ENCODE measurements at regions not wholly inside any gene's neighbourhood (a gene's known extent, or its start where the extent isn't known, plus 50 kb on each side); places are given as distances from the start of the nearest gene placed in this dataset.
"Not testable (repeated sequence)": the region's sequence is repeated elsewhere in the genome, so short reads cannot be mapped to it uniquely, and the experiment has no call there.

DNA sequence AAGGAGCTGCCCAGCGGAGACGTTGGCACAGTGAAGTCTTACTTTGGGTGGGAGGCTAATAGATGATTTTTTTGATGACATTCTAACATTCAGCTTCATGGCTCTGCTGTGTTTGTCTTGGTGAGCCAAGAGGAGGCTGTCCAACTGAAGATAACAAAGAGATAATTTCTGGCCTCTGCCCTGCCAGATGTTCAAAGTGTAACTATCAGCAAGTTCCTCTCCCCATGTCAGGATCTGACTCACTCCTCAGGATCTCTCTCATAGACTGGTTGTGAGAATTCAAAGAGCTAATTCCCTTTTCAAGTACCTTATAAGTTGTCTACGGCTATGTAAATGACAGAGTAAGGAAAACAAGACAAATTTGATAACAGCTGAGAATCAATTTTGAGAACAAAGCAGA is 1340.9 kb downstream of the XPNPEP1 start:
- in situ Hi-C loops (cut with MboI; ENCODE audit: low sequenced_read_pairs): no loop called here

DNA sequence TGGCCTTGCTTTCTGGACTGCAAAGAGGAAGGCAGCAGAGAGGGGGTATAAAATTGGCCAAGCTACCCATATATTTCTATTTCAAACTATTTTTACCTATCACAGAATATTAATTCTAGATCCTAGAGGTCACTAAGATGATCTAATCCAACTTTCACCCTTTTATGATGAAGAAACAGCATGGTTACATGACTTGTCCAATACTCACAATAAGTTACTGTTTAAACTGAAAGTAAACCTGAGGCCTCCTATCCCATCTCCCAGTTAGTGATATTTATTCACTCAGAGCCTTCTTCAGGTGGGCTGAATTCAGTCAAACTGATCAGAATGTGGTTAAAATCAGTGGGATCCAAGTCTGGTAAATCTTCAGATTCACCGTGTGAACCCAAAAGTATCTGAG is 1345.1 kb downstream of the XPNPEP1 start:
- in situ Hi-C loops (cut with MboI; ENCODE audit: low sequenced_read_pairs): no loop called here

DNA sequence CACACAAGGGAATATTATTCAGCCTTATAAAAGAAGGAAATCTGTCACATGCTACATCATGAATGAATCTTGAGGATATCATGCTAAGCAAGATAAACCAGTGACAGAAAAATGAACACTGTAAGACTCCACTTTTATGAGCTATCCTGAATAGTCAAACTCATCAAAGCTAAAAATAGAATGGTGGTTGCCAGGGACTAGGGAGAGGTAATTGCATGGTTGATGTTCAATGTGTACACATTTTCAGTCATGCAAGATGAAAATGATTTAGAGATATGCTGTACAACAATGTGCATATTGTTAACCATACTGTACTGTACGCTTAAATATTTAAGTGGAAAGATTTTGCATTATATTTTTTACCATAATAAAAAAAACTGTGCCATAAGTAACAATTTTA is 1349.1 kb downstream of the XPNPEP1 start:
- in situ Hi-C loops (cut with MboI; ENCODE audit: low sequenced_read_pairs): no loop called here

DNA sequence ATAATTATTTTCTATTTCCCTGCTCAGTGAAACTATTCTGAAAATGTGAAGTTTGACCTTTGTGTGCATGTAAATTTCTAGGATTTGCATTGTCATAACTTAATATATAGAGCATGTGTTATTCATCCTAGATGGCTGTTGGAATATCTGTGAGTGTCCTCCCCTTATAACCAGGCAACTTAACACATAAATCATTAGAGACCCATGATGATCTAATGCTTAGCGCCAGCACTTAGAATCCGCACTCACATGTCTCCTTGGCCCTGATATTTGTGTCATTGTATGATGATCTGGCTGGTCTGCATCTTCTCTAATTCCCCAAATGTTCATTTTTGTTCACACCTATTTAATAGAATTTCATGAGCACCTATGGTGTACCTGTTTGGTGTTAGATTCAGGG is 1354.5 kb downstream of the XPNPEP1 start:
- in situ Hi-C loops (cut with MboI; ENCODE audit: low sequenced_read_pairs): no loop called here

DNA sequence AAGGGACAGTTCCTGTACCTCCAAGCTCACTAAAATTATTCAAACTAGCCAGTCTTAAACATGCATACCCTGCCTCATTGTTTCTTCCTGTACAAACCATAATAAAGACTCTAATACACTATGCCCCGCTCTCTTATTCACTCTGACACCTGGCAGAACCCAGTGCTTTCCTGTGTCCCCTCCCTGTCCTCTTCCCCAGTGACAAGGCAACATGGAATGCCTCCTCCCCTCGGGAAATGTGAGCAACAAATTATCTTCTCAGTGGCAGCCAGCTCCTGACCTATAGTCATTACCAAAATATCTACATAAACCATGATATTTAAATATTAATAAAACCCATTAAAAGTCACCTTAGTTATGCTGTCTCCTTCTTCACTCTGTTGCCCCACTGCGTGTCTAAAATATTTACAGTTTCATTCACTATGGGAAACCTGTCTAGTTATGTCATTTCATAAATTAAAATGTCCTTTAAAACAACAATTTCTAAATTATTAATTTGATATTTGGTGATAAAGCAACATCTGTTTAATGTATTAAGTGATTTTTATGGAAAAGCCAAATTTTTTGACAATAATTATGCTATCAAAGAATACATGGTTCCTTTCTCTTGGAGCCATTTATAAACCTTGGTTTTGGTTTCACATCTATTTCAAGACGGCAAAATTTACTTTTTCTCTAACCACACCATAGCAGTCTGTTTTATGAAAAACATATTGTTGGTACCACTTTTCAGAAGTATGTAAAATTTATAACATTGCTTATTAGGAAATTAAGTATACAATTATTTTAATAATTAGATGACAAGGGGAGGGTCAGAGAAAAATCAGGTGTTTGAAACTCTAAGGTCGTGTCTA is 1355.2 kb downstream of the XPNPEP1 start:
- in situ Hi-C loops (cut with MboI; ENCODE audit: low sequenced_read_pairs): no loop called here

DNA sequence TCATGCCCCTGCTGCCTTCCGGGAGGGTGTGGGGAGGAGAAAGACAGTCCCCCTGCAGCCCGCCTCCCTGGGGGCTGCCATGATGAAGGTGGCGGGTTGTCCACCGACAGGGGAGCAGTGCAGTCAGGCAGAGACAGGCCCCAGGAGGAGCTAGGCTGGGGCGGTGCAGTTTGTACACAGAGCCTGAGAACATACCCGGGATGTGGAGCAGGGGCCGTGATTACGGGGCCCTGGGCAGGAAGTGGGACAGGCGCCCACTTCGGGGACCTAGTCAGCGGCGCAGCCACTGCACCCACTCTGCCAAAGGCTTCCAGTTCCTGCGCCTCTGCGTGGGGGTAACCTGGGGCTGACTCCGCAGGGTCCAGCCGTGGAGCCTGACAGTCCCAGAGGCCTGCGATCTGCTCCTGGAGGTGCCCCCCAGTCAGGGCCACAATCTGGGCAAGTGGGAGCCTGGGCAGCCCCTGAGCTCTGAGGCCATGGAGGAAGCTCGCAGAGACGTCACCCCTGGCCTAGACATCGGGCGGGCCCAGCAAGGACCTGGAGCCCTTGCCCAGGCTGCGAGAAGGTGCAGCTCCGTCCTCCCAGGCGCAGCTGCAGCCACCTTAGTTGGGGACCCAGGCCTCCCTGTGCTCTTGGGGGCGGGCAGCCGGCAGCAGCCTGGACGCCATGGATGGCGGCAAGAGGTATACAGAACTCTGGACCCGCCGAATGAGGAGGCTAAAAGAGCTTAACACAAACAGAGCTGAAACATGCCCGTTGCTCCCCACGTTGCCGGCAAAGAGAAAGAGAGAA is 1356.8 kb downstream of the XPNPEP1 start:
- in situ Hi-C loops (cut with MboI; ENCODE audit: low sequenced_read_pairs): no loop called here

DNA sequence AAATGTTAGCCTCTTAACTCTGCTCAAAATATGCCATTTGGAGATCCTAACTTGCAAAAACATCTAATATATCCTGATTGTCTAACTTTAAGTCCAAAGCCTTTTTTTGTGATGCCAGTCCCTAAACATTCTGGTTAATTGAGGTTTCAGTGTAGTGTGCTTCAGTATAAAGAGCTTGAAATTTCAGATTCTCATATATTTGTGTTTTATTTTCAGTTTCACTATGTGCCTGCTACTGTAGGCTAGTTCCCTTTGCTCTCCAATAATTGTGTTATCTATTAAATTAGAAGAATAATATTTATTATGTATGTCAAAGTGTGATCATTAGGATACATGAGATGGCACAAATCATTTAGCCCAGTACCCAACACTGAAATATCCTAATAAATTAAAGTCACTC is 1361.2 kb downstream of the XPNPEP1 start:
- in situ Hi-C loops (cut with MboI; ENCODE audit: low sequenced_read_pairs): no loop called here

DNA sequence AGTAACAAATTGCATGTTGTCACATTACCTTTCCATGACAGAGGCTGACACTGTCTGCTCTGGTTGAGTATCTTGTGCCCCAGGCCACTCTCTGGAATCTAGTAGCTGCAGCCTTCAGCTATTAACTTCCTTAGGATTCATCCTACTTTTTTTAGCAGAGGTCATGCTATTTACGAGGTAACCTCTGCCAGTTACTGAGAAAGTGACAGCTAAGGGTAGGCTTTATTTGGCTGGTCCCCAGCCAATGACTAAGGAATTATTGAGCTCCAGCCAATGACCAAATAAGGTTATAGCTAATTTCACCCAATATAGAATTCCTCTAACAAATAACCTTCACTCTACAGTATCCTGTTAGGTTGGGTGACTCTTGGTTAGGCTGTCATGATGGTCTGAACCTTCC is 1361.7 kb downstream of the XPNPEP1 start:
- in situ Hi-C loops (cut with MboI; ENCODE audit: low sequenced_read_pairs): no loop called here

DNA sequence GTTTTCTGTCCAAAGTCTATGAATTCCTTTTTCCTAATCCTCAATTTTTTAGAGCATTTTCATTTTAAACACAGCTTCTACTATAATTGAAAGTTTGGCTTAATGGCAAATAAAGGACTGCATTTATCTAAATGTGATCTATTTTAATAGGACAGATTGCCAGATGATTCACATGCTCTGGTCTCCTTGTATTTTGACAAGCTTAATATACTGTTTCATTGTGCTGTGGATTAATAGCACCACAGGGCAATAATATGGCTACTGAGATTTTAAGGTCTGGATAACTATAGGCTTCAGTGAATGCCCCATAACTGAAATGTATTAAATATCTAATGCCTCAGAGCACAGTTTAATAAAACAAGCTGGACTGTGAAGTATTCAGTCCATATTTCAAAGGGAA is 1362.8 kb downstream of the XPNPEP1 start:
- in situ Hi-C loops (cut with MboI; ENCODE audit: low sequenced_read_pairs): no loop called here

DNA sequence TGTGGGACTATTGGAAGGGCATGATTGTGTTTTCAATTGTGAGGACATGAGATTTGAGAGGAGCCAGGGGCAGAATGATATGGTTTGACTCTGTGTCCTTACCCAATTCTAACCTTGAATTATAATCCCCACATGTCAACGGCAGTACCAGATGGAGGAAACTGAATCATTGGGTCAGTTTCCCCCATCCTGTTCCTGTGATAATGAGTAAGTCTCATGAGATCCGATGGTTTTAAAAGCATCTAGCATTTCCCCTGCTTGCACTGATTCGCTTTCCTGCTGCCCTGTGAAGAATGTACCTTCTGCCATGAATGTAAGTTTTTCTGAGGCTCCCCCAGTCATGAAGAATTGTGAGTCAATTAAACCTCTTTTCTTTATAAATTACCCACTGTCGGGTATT is 1367.1 kb downstream of the XPNPEP1 start:
- in situ Hi-C loops (cut with MboI; ENCODE audit: low sequenced_read_pairs): no loop called here

DNA sequence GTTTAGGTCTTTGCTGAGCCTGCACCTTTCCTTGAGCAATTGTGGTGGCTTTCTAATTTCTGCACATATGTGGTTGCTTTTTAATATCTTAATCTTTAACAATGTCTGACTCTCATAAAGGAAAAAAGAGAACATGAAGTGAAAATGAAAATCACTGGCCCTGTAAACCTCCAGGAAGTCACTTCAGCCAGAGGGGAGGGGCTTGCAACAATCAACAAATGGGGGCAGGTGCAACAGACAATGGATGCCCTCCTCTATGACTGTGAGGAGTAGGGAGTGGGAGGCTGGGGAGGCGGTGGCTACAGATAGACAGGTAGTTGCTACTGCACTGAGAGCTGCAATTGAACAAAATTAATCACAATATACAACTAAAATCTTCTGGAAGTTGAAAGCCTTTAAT is 1377.4 kb downstream of the XPNPEP1 start:
- in situ Hi-C loops (cut with MboI; ENCODE audit: low sequenced_read_pairs): no loop called here

DNA sequence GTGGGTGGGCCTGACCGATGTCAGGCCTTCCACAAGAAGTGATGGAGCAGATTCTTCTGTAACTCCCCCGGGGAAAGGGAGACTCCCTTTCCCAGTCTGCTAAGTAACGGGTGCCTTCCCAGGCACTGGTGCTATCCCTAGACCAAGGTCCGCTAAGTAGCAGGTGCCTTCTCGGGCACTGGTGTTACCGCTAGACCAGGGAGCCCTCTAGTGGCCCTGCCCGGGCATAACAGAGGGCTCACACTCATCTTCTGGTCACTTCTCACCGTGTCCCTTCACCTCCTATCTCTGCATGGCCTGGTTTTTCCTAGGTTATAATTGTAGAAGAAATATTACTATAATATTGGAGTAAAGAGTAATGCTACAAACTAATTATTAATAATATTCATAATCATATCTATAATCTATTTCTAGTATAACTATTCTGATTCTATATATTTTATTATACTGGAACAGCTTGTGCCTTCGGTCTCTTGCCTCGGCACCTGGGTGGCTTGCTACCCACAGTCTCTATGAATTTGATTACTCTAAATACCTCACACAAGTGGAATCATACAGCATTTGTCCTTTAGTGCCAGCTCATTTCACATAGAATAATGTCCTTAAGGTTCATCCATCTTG is 1378.7 kb downstream of the XPNPEP1 start:
- in situ Hi-C loops (cut with MboI; ENCODE audit: low sequenced_read_pairs): no loop called here

DNA sequence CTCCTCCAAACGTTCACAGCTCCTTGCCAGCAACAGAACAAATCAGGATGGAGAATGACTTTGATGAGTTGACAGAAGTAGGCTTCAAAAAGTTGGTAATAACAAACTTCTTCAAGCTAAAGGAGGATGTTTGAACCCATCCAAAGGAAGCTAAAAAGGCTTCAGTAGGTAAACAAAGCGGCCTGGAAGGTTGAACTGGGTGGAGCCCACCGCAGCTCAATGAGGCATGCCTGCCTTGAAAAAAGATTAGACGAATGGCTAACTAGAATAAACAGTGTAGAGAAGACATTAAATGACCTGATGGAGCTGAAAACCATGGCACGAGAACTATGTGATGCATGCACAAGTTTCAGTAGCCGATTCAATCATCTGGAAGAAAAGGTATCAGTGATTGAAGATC is 1369.0 kb upstream of the SORCS1 start:
- in situ Hi-C loops (cut with MboI; ENCODE audit: low sequenced_read_pairs): not testable (repeated sequence)

DNA sequence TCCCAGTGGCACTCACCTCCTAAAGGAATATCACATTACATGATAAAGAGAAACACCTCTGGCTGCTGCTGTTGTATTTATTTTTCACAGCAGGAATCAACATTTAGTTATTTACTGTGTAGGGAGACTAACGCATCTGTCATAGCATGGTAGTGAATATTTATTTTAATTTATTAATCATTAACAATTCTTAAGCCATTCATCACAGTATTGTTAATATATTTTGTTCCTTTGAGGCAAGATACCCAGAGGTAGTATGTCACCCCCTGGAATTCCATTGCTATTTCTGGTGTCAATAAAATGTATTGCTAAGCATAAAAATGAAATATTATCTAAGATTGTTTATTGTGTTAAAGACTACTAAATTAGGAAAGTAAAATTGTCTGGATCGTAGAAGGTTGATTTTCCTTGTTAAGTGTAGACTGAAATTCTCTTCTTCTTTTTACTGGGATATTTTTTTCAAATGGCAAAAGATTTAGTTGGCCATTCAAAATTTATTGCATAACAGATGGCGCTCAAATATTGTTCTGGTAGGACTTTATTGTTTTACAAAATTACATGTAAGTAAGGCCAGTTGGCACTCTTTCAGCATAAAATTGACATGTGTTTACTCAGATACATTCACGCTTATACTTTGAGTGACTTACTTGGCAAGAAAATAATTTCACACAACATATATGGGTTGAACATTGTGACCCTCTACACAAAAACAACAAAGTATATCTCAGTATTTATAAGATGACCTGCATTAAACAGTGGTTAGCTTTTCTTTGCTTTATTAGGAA is 1358.7 kb upstream of the SORCS1 start:
- in situ Hi-C loops (cut with MboI; ENCODE audit: low sequenced_read_pairs): no loop called here

DNA sequence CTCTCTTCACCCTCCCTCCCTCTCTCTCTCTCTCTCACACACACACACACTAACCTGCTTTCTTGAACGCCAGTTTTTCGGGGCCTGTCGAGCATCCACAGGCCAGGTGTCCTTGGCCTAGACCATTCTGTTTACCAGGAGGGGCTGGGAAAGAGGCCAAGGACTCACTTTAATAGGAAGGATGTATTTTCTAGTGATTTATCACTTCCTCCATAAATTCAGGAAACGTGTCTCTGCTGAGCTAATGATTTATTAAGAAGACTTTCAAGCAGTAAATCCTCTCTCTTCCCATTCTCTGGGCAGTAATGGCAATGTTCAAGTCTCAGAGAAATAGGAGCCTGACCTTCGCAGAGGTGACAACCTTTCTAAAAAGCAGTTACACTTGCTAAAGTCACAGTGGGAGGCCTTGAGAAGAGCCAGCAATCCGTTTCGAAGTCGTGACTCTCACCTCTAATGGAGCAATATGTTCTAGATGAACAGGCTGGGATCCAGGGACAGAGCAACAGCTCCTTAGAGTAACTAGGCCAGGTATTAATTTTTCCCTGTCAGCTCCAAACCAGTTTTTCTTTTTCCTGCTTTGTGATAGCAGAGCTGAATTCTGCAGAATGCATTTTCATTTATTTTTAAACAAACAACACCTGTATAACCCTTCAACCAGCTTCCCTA is 1357.5 kb upstream of the SORCS1 start:
- in situ Hi-C loops (cut with MboI; ENCODE audit: low sequenced_read_pairs): no loop called here

DNA sequence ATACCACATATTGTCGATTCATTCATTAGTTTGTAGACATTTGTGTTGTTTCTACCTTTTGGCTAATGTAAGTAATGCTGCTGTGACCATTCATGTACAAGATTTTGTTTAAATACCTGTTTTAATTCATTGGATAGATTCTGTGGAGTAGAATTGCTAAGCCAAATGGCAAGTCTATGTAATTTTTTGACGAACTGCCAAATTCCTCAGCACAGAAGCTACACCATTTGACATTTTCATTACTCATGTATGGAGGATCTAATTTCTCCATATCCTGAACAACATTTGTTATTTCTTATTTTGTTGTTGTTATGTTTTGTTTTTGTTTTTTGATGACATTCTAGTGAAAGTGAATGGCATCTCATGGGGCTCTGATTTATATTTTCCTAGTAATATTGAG is 1351.3 kb upstream of the SORCS1 start:
- in situ Hi-C loops (cut with MboI; ENCODE audit: low sequenced_read_pairs): no loop called here

DNA sequence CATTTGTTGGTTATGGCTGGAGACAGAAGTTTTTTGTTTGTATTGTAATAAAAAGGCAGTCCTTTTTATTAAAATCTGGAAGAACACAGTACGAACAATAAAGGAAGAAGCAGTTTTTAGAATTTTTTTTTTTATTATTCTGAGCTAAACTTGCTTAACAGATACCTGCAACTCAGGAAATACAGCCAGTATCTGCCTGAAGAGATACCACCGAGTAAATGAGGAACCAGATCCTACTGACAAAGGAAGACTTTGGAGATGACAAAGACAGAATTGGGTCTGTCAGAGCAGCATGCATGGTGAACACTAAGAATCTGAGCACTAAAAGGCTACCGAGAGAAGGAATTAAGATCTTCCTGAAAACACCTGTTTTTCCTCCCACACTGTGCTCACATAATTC is 1335.9 kb upstream of the SORCS1 start:
- in situ Hi-C loops (cut with MboI; ENCODE audit: low sequenced_read_pairs): no loop called here

DNA sequence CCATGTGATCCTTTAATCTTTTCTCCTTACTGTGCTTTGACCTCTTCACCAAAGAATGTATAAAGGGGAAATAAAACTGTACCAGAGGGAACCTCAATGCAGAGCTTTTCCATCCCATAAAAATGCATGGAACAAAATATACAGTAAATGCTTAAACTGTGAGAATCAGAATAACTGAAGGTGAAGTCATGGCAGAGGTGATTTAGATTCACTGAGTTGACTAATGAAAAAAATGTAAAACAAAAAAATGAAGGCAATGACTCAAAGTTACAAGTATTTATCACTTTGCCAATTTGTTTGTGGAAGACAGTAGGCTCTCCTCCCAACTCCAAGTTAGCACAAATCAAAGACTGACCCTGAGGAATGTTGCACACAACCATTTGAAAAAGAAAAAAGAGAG is 1331.6 kb upstream of the SORCS1 start:
- in situ Hi-C loops (cut with MboI; ENCODE audit: low sequenced_read_pairs): no loop called here

DNA sequence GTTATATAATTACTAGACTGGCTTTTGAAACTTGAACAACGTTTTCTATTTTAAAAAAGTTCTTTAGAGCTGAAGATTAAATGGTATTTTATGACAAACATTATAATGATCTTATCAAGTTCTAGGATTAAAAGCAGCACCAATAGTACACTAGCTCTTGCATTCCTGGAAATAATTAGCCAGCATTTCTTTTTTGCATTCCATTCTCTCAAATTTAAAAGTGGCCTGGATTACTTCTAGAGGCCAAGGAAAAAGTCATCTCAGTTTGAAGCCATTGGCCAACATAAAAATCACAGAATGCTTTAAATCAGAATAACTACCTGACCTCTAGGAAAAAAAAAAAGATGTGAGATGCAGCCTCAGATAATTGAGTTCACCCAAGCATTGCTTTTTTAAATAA is 1326.4 kb upstream of the SORCS1 start:
- in situ Hi-C loops (cut with MboI; ENCODE audit: low sequenced_read_pairs): no loop called here

DNA sequence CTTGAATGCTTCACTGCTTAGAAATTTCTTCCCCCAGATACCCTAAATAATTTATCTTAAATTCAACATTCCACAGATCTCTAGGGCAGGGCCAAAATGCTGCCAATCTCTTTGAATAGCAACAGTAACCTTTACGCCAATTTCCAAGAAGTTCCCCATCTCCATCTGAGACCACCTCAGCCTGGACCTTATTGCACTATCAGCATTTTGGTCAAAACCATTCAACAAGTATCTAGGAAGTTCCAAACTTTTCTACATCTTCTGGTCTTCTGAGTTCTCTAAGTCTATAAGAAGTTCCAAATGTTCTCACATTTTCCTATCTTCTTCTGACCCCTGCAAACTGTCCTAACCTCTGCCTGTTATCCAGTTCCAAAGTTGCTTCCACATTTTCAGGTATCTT is 1306.9 kb upstream of the SORCS1 start:
- in situ Hi-C loops (cut with MboI; ENCODE audit: low sequenced_read_pairs): no loop called here

DNA sequence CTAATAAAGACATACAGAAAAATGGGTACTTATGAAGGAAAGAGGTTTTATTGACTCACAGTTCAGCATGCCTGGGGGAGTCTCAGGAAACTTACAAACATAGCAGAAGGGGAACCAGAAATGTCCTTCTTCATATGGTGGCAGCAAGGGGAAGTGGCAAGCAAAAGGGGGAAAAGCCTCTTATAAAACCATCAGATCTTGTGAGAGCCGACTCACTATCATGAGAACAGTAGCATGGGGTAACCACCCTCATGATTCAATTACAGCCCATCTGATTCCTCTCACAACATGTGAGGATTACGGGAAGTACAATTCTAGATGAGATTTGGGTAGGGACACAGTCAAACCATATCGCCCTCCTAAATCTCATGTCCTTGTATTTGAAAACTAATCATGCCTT is 1305.4 kb upstream of the SORCS1 start:
- in situ Hi-C loops (cut with MboI; ENCODE audit: low sequenced_read_pairs): no loop called here

All from HL-60/S4 treated with phorbol 12-myristate 13-acetate at 8.2 ng/mL for 4 days and 3 days (cell line).